Liver (tissue), 8 donors: ENCODE measurements at regions not wholly inside any gene's neighbourhood (a gene's known extent, or its start where the extent isn't known, plus 50 kb on each side); places are given as distances from the start of the nearest gene placed in this dataset.

ENCODE experiments used
- DNase-seq: peaks from one replicate; pipeline ENCODE4 v3.0.0-alpha.2; 2017; ENCODE audit warnings: low spot score
- H3K27ac ChIP-seq, 2 donors: one replicate each; pipeline ENCODE4 v1.7.0; 2013; ENCODE audit warnings: inconsistent platforms in 2 of 2, low read length in 2 of 2, control low read depth in 1 of 2, low read depth in 1 of 2, mild to moderate bottlenecking in 1 of 2
- H3K27me3 ChIP-seq, 4 donors: one replicate each; pipeline versions ENCODE4 v1.6.1 to v1.7.0; 2013; ENCODE audit warnings: low read length in 3 of 4, inconsistent platforms in 1 of 4, mild to moderate bottlenecking in 1 of 4, moderate library complexity in 1 of 4; ENCODE audit not compliant: control insufficient read depth in 4 of 4, insufficient read depth in 4 of 4
- H3K36me3 ChIP-seq, 4 donors: one replicate each; pipeline versions ENCODE4 v1.6.1 to v1.7.0; 2013; ENCODE audit warnings: low read length in 3 of 4, mild to moderate bottlenecking in 3 of 4, low read depth in 1 of 4, moderate library complexity in 1 of 4; ENCODE audit not compliant: control insufficient read depth in 4 of 4, insufficient read depth in 3 of 4
- H3K4me1 ChIP-seq, 4 donors: one replicate each; pipeline versions ENCODE4 v1.6.1 to v1.7.0; 2013; ENCODE audit warnings: low read length in 3 of 4, mild to moderate bottlenecking in 3 of 4, moderate library complexity in 1 of 4; ENCODE audit not compliant: control insufficient read depth in 4 of 4, insufficient read depth in 4 of 4
- H3K4me3 ChIP-seq, 3 donors: one replicate each; pipeline versions ENCODE4 v1.6.1 to v1.7.0; 2013; ENCODE audit warnings: low read length in 3 of 3, control low read depth in 1 of 3, low read depth in 1 of 3, mild to moderate bottlenecking in 1 of 3
- H3K9ac ChIP-seq, 2 donors: one replicate each; pipeline ENCODE4 v1.7.0; 2013; ENCODE audit warnings: low read length in 2 of 2, mild to moderate bottlenecking in 2 of 2, moderate library complexity in 2 of 2, control low read depth in 1 of 2, low read depth in 1 of 2
- H3K9me3 ChIP-seq, 4 donors: one replicate each; pipeline versions ENCODE4 v1.6.1 to v1.7.0; 2013; ENCODE audit warnings: low read length in 3 of 4; ENCODE audit not compliant: control insufficient read depth in 4 of 4
- ATF3 ChIP-seq: IDR thresholded peaks from 2 replicates; pipeline ENCODE4 v1.6.1; 2016; ENCODE audit warnings: antibody characterized with exemption
- FOXA1 ChIP-seq: IDR thresholded peaks from 2 replicates; pipeline ENCODE4 v1.6.1; 2016; ENCODE audit warnings: antibody characterized with exemption
- FOXA2 ChIP-seq: IDR thresholded peaks from 2 replicates; pipeline ENCODE4 v1.6.1; 2016; ENCODE audit warnings: antibody characterized with exemption
- GABPA ChIP-seq, 2 donors: IDR thresholded peaks in 1 of 2; conservative IDR thresholded peaks in 1 of 2; 2 replicates each; pipeline ENCODE4 v1.6.1; 2016; ENCODE audit warnings: antibody characterized with exemption in 2 of 2, mild to moderate bottlenecking in 1 of 2, moderate library complexity in 1 of 2
- HNF4A ChIP-seq, 2 donors: conservative IDR thresholded peaks; 2 replicates each; pipeline ENCODE4 v1.6.1; 2016; ENCODE audit warnings: antibody characterized with exemption in 2 of 2, mild to moderate bottlenecking in 2 of 2
- HNF4G ChIP-seq: IDR thresholded peaks from 2 replicates; pipeline ENCODE4 v1.6.1; 2016; ENCODE audit warnings: antibody characterized with exemption
- JUND ChIP-seq, 2 donors: IDR thresholded peaks; 2 replicates each; pipeline ENCODE4 v1.6.1; 2016; ENCODE audit warnings: antibody characterized with exemption in 2 of 2
- NR2F2 ChIP-seq: IDR thresholded peaks from 2 replicates; pipeline ENCODE4 v1.6.1; 2016; ENCODE audit warnings: antibody characterized with exemption
- RAD21 ChIP-seq, 2 donors: IDR thresholded peaks; 2 replicates each; pipeline ENCODE4 v1.6.1; 2016; ENCODE audit warnings: antibody characterized with exemption in 2 of 2, mild to moderate bottlenecking in 2 of 2
- RXRA ChIP-seq, 2 donors: IDR thresholded peaks; 2 replicates each; pipeline ENCODE4 v1.6.1; 2017 to 2018; ENCODE audit warnings: antibody characterized with exemption in 2 of 2, mild to moderate bottlenecking in 1 of 2
- SP1 ChIP-seq: IDR thresholded peaks from 2 replicates; pipeline ENCODE4 v1.6.1; 2018; ENCODE audit warnings: antibody characterized with exemption, mild to moderate bottlenecking
- TAF1 ChIP-seq: conservative IDR thresholded peaks from 2 replicates; pipeline ENCODE4 v1.6.1; 2016; ENCODE audit warnings: antibody characterized with exemption, mild to moderate bottlenecking
- YY1 ChIP-seq: IDR thresholded peaks from 2 replicates; pipeline ENCODE4 v1.6.1; 2016; ENCODE audit warnings: antibody characterized with exemption, mild to moderate bottlenecking
- WGBS: extraction: QIAGEN DNeasy Blood & Tissue Kit; methylation state at CpG from one replicate; pipeline ENCODE4 v1.1.7; 2013; 5-methylcytosine and 5-hydroxymethylcytosine counted together
- TF ChIP-seq, protein P1 (sequence below): IDR thresholded peaks from 2 replicates; pipeline ENCODE4 v1.6.1; 2016; ENCODE audit warnings: antibody characterized with exemption
- TF ChIP-seq, protein P2 (sequence below): fragments of 150-350 bp; IDR thresholded peaks from 2 replicates; pipeline ENCODE4 v1.5.1; 2017; ENCODE audit warnings: improper control_type of control experiment, low read depth, low read length; ENCODE audit not compliant: missing input control
- donor health status: healthy.
- donor health status: healthy.
- donor health status: healthy.
- donor health status: healthy.
- donor health status: healthy.

GRCh38 chr2:221767106-221768012, 195.3 kb upstream of the EPHA4 start:
- WGBS, result 65% methylated on average over 9 of the region's 9 CpGs
- H3K9ac ChIP-seq, result no peak overlapping the region

DNA sequence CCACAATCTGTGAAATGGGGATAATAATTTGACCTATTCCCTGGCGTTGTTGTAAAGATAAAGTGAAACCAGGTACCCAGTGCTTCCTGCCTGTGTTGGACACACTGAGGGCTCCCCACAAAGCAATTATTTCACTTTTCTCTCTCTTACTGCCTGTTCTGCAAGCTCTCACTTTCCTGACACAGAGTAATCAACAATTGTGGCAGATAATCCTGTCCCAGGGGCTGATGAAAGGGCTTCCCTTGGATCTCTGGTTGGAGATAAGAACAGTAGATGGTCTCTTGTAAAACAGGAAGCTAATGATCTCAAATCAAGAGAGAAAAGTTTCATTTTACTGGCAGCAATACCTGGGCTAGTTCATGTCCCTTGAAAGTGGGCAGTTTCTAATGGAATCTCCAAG, 190.4 kb upstream of the EPHA4 start:
- DNase-seq, result no peak
- WGBS, result 31% methylated on average over 1 of the region's 1 CpG
- TF ChIP-seq, protein P1, sequence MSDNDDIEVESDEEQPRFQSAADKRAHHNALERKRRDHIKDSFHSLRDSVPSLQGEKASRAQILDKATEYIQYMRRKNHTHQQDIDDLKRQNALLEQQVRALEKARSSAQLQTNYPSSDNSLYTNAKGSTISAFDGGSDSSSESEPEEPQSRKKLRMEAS, result no peak
- no peak for TF ChIP-seq FOXA2
- no peak for TF ChIP-seq HNF4A (conservative IDR thresholded peaks at IDR 0.05)
- TF ChIP-seq JUND (IDR thresholded peaks at IDR 0.05), result no peak
- no peak for TF ChIP-seq FOXA1
- Histone ChIP-seq H3K9me3 (peaks cover 0 to 3% (median 0%) of the 10 kb centered on the region in 4 donors), H3K27me3 (no peaks in the 10 kb centered on the region), H3K36me3 (no peaks in the 10 kb centered on the region), H3K9ac (no peak overlapping the region), H3K27ac (no peak overlapping the region), H3K4me3 (no peak overlapping the region), H3K4me1 (no peaks in the 10 kb centered on the region)

More at GRCh38 chr2:221767106-221768012, 195.3 kb upstream of the EPHA4 start:
- H3K36me3 ChIP-seq, result no peaks in the 10 kb centered on the region
- H3K27me3 ChIP-seq, result no peaks in the 10 kb centered on the region
- no peak for TF ChIP-seq JUND (IDR thresholded peaks at IDR 0.05)
- TF ChIP-seq TAF1, result no peak
- TF ChIP-seq, protein P1, result no peak
- TF ChIP-seq YY1, result no peak
- TF ChIP-seq SP1, result no peak
- no peak overlapping the region for H3K4me3 ChIP-seq
- no peak for DNase-seq
- H3K4me1 ChIP-seq, result no peaks in the 10 kb centered on the region
- H3K27ac ChIP-seq, result no peak overlapping the region
- no peaks in the 10 kb centered on the region for H3K9me3 ChIP-seq

GRCh38 chr2:221761260-221761659, 189.2 kb upstream of the EPHA4 start:
- no peaks in the 10 kb centered on the region for H3K27me3 ChIP-seq
- no peak for DNase-seq
- no peak overlapping the region for H3K4me3 ChIP-seq
- peaks cover 0 to 3% (median 0%) of the 10 kb centered on the region in 4 donors for H3K9me3 ChIP-seq
- no peak for TF ChIP-seq HNF4G
- TF ChIP-seq SP1, result no peak
- TF ChIP-seq FOXA1, result no peak
- TF ChIP-seq JUND (IDR thresholded peaks at IDR 0.05), result no peak
- no peak for TF ChIP-seq TAF1
- TF ChIP-seq, protein P2, sequence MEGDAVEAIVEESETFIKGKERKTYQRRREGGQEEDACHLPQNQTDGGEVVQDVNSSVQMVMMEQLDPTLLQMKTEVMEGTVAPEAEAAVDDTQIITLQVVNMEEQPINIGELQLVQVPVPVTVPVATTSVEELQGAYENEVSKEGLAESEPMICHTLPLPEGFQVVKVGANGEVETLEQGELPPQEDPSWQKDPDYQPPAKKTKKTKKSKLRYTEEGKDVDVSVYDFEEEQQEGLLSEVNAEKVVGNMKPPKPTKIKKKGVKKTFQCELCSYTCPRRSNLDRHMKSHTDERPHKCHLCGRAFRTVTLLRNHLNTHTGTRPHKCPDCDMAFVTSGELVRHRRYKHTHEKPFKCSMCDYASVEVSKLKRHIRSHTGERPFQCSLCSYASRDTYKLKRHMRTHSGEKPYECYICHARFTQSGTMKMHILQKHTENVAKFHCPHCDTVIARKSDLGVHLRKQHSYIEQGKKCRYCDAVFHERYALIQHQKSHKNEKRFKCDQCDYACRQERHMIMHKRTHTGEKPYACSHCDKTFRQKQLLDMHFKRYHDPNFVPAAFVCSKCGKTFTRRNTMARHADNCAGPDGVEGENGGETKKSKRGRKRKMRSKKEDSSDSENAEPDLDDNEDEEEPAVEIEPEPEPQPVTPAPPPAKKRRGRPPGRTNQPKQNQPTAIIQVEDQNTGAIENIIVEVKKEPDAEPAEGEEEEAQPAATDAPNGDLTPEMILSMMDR, result no peak
- TF ChIP-seq GABPA (IDR thresholded peaks at IDR 0.05 in 1 of 2, conservative IDR thresholded peaks at IDR 0.05 in 1 of 2), result no peak
- TF ChIP-seq HNF4A (conservative IDR thresholded peaks at IDR 0.05), result no peak
- TF ChIP-seq NR2F2, result no peak
- no peak for TF ChIP-seq RAD21 (IDR thresholded peaks at IDR 0.05)
- TF ChIP-seq ATF3, result no peak
- no peak for TF ChIP-seq RXRA (IDR thresholded peaks at IDR 0.05)
- no peak overlapping the region for H3K27ac ChIP-seq
- H3K9ac ChIP-seq, result no peak overlapping the region
- 93% methylated on average over 2 of the region's 2 CpGs for whole genome bisulfite sequencing
- no peaks in the 10 kb centered on the region for H3K36me3 ChIP-seq
- no peaks in the 10 kb centered on the region for H3K4me1 ChIP-seq
